Gastrocnemius medialis (tissue), 4 donors: ENCODE measurements at regions not wholly inside any gene's neighbourhood (a gene's known extent, or its start where the extent isn't known, plus 50 kb on each side); places are given as distances from the start of the nearest gene placed in this dataset.

Experiments
- POLR2A ChIP-seq, 2 donors: fragments of 450-650 bp; IDR thresholded peaks; one replicate each; pipeline ENCODE4 v1.6.1; 2017; ENCODE audit warnings: antibody characterized with exemption in 2 of 2, mild to moderate bottlenecking in 2 of 2, moderate library complexity in 2 of 2
- TF ChIP-seq, protein P1 (sequence below), 5 experiments: fragments of 450-650 bp in 3 of 5; fragments of 200-600 bp in 2 of 5; sonication (generic) in 2 of 5; IDR thresholded peaks in 4 of 5; conservative IDR thresholded peaks in 1 of 5; 1 replicate in 4 of 5; 2 replicates in 1 of 5; pipeline ENCODE4 v1.5.1; 2016 to 2019; ENCODE audit warnings: antibody characterized with exemption in 5 of 5, mild to moderate bottlenecking in 3 of 5, moderate library complexity in 3 of 5

DNA sequence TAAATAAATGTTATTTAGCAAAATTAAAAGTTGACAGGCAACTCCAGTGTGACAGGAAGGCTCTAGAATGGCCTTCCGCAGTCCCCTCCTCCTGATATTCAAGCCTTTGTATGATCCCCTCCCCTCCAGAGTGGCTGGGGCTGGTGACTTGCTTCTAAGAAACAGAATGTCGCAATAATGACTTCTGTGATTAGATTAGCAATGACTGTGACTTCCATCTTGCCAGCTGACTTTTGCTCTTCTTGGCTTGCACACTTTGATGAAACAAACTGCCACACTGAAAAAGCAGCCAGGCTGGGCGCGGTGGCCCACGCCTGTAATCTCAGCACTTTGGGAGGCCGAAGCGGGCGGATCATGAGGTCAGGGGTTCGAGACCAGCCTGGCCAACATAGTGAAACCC lies 106.5 kb upstream of the LARP1 start:
- TF ChIP-seq, protein P1, sequence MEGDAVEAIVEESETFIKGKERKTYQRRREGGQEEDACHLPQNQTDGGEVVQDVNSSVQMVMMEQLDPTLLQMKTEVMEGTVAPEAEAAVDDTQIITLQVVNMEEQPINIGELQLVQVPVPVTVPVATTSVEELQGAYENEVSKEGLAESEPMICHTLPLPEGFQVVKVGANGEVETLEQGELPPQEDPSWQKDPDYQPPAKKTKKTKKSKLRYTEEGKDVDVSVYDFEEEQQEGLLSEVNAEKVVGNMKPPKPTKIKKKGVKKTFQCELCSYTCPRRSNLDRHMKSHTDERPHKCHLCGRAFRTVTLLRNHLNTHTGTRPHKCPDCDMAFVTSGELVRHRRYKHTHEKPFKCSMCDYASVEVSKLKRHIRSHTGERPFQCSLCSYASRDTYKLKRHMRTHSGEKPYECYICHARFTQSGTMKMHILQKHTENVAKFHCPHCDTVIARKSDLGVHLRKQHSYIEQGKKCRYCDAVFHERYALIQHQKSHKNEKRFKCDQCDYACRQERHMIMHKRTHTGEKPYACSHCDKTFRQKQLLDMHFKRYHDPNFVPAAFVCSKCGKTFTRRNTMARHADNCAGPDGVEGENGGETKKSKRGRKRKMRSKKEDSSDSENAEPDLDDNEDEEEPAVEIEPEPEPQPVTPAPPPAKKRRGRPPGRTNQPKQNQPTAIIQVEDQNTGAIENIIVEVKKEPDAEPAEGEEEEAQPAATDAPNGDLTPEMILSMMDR (IDR thresholded peaks at IDR 0.05 in 4 of 5, conservative IDR thresholded peaks at IDR 0.05 in 1 of 5) = no peak
- no peak for TF ChIP-seq POLR2A (IDR thresholded peaks at IDR 0.05)
